Pancreas (tissue), 10 donors: ENCODE measurements at regions not wholly inside any gene's neighbourhood (a gene's known extent, or its start where the extent isn't known, plus 50 kb on each side); places are given as distances from the start of the nearest gene placed in this dataset.

Experiments used
- ATAC-seq, 4 donors: fragments of 200-7000 bp; cut with Tn5 transposase; one replicate each; pipeline versions ENCODE4 v1.8.0 to v1.9.1; 2020; ENCODE audit warnings: mild to moderate bottlenecking in 4 of 4, moderate library complexity in 4 of 4
- DNase-seq, 6 donors: peaks; one replicate each; pipeline ENCODE4 v3.0.0-alpha.2; 2020
- FAIRE-seq: peaks from 2 replicates; lab custom pipeline; 2012; peaks lifted over from hg19 to GRCh38; lab: Jason Lieb, UNC
- H3K27ac ChIP-seq, 4 donors: fragments of 200-600 bp; sonication (generic); 1 replicate in 3 of 4; 2 replicates in 1 of 4; pipeline versions ENCODE4 v1.5.0 to v1.8.0; 2020
- H3K27me3 ChIP-seq, 4 donors: fragments of 200-600 bp; one replicate each; pipeline ENCODE4 v1.8.0; 2021
- H3K36me3 ChIP-seq, 3 donors: fragments of 200-600 bp; sonication (generic) in 1 of 3; one replicate each; pipeline versions ENCODE4 v1.5.0 to v1.8.0; 2020 to 2021
- H3K4me1 ChIP-seq, 3 donors: fragments of 200-600 bp; one replicate each; pipeline ENCODE4 v1.8.0; 2021
- H3K4me3 ChIP-seq, 4 donors: fragments of 200-600 bp; sonication (generic) in 2 of 4; one replicate each; pipeline versions ENCODE4 v1.5.0 to v1.8.0; 2020 to 2021
- H3K9me3 ChIP-seq, 4 donors: fragments of 200-600 bp; one replicate each; pipeline ENCODE4 v1.8.0; 2021
- CTCF ChIP-seq, 4 donors: fragments of 200-600 bp; sonication (generic) in 3 of 4; IDR thresholded peaks; one replicate each; pipeline versions ENCODE4 v1.5.0 to v1.8.0; 2021; ENCODE audit warnings: antibody characterized with exemption in 4 of 4
- WGBS, 2 donors: extraction: QIAGEN DNeasy Blood & Tissue Kit; methylation state at CpG; one replicate each; pipeline ENCODE4 v1.1.7; 2013; 5-methylcytosine and 5-hydroxymethylcytosine counted together
- intact Hi-C, 3 donors: fragments of 100-400 bp; cut with DNase I; formaldehyde crosslinking; loops; one replicate each; pipeline versions ENCODE4 v1.11.1 to v1.14.2; 2022
- donor health status: healthy with polysubstance abuse.
- donor health status: DM: no; HTN: no; CAD: no; lungs with moderate emphysema.
- donor health status: DM: no; HTN: no; CAD: no.
- donor health status: control.
- donor health status: control.
- donor health status: Bipolar disorder and iron deficiency.
- donor health status: DM: yes; HTN: yes; CAD: no.
- donor health status: DM: no; HTN: no; CAD: no.
- donor health status: DM: no; HTN: no; CAD: no.
- donor health status: DM: yes; HTN: yes; CAD: no.

DNA sequence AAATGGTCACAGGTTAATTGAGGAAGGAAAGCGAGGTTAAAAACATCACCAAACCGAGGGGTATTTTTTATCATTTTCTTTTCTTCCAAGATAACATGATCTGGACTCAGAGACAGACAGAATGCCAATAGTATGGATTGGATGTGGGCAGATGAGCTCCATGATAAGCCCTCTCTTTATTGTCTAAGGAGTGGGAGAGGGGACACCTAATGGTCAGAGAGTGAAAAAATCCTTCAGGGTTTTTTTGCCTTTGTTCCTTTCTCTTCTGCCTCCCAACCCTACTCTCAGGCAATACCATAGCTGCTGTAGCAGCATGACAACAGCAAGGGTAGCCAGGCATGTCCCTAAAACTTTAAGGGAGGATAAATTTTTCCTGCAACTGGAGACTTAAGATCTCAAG, 94.7 kb downstream of the DIRAS2 start:
- H3K4me1 ChIP-seq, result no peaks in the 10 kb centered on the region
- TF ChIP-seq CTCF (IDR thresholded peaks at IDR 0.05), result no peak
- ATAC-seq (no peak), DNase-seq (no peak), FAIRE-seq (no peak)
- no peaks in the 10 kb centered on the region for H3K27me3 ChIP-seq
- WGBS, 2 donors, result 67 to 74% methylated on average over 2 of the region's 2 CpGs
- no peak overlapping the region for H3K27ac ChIP-seq
- H3K9me3 ChIP-seq, result no peaks in the 10 kb centered on the region
- no peaks in the 10 kb centered on the region for H3K36me3 ChIP-seq
- no peak overlapping the region for H3K4me3 ChIP-seq
- intact Hi-C loops, result no loop called here

GRCh38 chr9:90552317-90552716, 90.3 kb downstream of the DIRAS2 start:
- intact Hi-C loops, result no loop called here
- Histone ChIP-seq H3K4me1 (peaks cover 0 to 7% (median 5%) of the 10 kb centered on the region in 3 donors), H3K27me3 (no peaks in the 10 kb centered on the region), H3K9me3 (no peaks in the 10 kb centered on the region), H3K27ac (no peak overlapping the region), H3K4me3 (no peak overlapping the region), H3K36me3 (no peaks in the 10 kb centered on the region)
- WGBS, 2 donors, result 80 to 90% methylated on average over 1 of the region's 1 CpG
- ATAC-seq (no peak), DNase-seq (no peak), FAIRE-seq (no peak)
- TF ChIP-seq CTCF (IDR thresholded peaks at IDR 0.05), result no peak

GRCh38 chr9:90555351-90556057, 87.1 kb downstream of the DIRAS2 start:
- Histone ChIP-seq H3K27ac (no peak overlapping the region), H3K4me1 (peaks cover 0 to 7% (median 5%) of the 10 kb centered on the region in 3 donors), H3K36me3 (no peaks in the 10 kb centered on the region), H3K4me3 (no peak overlapping the region), H3K27me3 (no peaks in the 10 kb centered on the region), H3K9me3 (no peaks in the 10 kb centered on the region)
- no peak for FAIRE-seq
- TF ChIP-seq CTCF (IDR thresholded peaks at IDR 0.05), result no peak
- DNase-seq, result peak in 1 of 6 donors; percentile 12
- 18 to 21% methylated on average over 7 of the region's 7 CpGs for WGBS, 2 donors
- intact Hi-C loops, result no loop called here
- ATAC-seq, result peak; percentile 38 to 83 (median 44)

DNA sequence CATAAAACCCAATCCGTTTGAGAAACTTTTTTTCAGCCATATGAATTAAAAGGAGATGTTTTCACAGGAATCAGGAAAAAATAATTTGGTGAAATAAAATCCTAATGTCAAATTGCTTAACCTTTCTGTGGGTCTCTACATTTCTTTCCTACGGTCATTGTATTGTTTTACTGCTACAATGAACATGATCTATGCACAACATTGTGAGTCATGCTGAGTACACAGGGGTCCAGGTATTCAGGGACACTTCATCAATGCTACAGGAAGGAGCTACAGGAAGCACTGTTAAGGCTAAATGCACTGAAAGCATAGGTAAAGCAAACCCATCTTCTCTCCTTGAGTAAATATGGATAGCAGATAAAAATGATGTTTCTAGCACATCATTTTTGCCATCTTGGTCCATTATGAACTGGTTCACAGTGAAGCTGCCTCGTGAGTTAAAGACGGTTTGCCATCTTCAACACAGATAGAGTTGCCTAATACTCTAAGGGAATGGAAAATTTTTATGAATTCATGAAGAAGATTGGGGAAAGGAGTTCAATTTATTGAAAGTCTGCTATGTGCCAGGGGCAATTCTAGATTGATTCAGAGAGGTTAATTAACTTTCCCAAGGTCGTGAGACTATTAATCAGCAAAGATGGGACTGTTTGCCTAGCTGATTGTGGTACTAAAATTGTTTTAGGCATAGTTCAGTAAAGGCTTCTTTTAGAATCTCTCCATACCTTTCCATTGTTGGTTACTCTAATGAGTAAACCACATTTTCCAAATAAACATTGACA, 85.5 kb downstream of the DIRAS2 start:
- no peak overlapping the region for H3K4me3 ChIP-seq
- H3K9me3 ChIP-seq, result no peaks in the 10 kb centered on the region
- no peaks in the 10 kb centered on the region for H3K36me3 ChIP-seq
- WGBS, 2 donors, result 72 to 74% methylated on average over 5 of the region's 5 CpGs
- no peak for FAIRE-seq
- no peak for ATAC-seq
- DNase-seq, result no peak
- no peak overlapping the region for H3K27ac ChIP-seq
- peaks cover 0 to 7% (median 5%) of the 10 kb centered on the region in 3 donors for H3K4me1 ChIP-seq
- intact Hi-C loops, result no loop called here
- TF ChIP-seq CTCF (IDR thresholded peaks at IDR 0.05), result no peak
- no peaks in the 10 kb centered on the region for H3K27me3 ChIP-seq
